ENCODE measurements at regions not wholly inside any gene's neighbourhood (a gene's known extent, or its start where the extent isn't known, plus 50 kb on each side); places are given as distances from the start of the nearest gene placed in this dataset.

- no peak for TF ChIP-seq MYC (IDR thresholded peaks at IDR 0.05; ENCODE audit: low read depth, low read length)
- no peak for TF ChIP-seq GATA2 (IDR thresholded peaks at IDR 0.05; ENCODE audit: insufficient read depth, insufficient read length, low read depth, low read length)
Observed at GRCh38 chr12:53820514-53821306, 68.9 kb upstream of the CISTR start.
